22Rv1 (cell line): ENCODE measurements at regions not wholly inside any gene's neighbourhood (a gene's known extent, or its start where the extent isn't known, plus 50 kb on each side); places are given as distances from the start of the nearest gene placed in this dataset.

Source experiments
- ZFX ChIP-seq: fragments of 450-650 bp; IDR thresholded peaks from 2 replicates; pipeline ENCODE4 v1.6.1; 2017; ENCODE audit warnings: antibody characterized with exemption, borderline replicate concordance
- TF ChIP-seq, protein P1 (sequence below): fragments of 450-650 bp; IDR thresholded peaks from 2 replicates; pipeline ENCODE4 v1.5.1; 2017; ENCODE audit warnings: mild to moderate bottlenecking

DNA sequence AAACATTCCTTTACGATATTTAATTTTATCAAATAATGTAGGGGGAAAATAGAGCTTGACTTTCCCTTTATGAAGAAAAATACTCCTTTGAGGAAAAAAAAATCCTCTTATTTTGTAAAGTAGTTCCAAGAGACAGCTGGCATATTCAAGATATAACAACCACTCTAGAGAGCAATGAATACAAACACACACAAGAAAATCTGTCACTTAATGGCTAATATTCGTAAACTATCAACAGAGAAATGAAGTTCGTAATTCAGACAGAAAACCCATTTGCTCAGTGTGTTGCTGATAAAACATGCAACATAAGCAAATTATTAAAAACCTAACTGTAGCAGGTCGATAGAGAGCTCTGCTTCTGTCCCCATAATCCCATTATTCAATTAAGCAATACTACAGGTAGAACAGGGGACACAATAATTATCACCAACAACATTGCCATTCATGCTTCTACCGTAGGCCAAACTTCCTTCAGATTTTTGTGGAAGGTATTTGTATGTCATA is 714.4 kb upstream of the MARCKS start:
- TF ChIP-seq, protein P1, sequence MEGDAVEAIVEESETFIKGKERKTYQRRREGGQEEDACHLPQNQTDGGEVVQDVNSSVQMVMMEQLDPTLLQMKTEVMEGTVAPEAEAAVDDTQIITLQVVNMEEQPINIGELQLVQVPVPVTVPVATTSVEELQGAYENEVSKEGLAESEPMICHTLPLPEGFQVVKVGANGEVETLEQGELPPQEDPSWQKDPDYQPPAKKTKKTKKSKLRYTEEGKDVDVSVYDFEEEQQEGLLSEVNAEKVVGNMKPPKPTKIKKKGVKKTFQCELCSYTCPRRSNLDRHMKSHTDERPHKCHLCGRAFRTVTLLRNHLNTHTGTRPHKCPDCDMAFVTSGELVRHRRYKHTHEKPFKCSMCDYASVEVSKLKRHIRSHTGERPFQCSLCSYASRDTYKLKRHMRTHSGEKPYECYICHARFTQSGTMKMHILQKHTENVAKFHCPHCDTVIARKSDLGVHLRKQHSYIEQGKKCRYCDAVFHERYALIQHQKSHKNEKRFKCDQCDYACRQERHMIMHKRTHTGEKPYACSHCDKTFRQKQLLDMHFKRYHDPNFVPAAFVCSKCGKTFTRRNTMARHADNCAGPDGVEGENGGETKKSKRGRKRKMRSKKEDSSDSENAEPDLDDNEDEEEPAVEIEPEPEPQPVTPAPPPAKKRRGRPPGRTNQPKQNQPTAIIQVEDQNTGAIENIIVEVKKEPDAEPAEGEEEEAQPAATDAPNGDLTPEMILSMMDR, result no peak
- no peak for TF ChIP-seq ZFX
